ENCODE measurements at regions not wholly inside any gene's neighbourhood (a gene's known extent, or its start where the extent isn't known, plus 50 kb on each side); places are given as distances from the start of the nearest gene placed in this dataset.

DNA sequence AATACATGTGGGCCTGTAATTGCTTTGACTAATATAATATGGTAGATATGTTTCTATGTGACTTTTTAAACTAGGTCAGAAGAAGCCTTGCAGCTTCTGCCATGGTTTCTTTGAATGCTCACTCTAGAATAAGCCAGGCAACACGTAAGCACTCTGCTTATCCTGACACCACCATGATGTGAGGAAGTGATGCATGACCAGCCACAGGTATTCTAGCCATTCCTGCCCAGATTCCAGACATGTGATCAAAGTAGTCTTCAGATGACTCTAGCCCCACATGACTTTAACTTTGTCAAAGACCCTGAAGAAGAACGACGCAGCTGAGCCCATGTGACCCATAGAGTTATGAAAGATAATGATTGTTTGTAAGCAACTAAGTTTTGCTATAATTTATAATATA lies 276.1 kb upstream of the NCAM1 start:
- H3K27ac ChIP-seq: no peak overlapping the region
- TF ChIP-seq ZFX (IDR thresholded peaks at IDR 0.05; ENCODE audit: borderline replicate concordance): no peak
- TF ChIP-seq, protein P1, sequence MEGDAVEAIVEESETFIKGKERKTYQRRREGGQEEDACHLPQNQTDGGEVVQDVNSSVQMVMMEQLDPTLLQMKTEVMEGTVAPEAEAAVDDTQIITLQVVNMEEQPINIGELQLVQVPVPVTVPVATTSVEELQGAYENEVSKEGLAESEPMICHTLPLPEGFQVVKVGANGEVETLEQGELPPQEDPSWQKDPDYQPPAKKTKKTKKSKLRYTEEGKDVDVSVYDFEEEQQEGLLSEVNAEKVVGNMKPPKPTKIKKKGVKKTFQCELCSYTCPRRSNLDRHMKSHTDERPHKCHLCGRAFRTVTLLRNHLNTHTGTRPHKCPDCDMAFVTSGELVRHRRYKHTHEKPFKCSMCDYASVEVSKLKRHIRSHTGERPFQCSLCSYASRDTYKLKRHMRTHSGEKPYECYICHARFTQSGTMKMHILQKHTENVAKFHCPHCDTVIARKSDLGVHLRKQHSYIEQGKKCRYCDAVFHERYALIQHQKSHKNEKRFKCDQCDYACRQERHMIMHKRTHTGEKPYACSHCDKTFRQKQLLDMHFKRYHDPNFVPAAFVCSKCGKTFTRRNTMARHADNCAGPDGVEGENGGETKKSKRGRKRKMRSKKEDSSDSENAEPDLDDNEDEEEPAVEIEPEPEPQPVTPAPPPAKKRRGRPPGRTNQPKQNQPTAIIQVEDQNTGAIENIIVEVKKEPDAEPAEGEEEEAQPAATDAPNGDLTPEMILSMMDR (IDR thresholded peaks at IDR 0.05): no peak

DNA sequence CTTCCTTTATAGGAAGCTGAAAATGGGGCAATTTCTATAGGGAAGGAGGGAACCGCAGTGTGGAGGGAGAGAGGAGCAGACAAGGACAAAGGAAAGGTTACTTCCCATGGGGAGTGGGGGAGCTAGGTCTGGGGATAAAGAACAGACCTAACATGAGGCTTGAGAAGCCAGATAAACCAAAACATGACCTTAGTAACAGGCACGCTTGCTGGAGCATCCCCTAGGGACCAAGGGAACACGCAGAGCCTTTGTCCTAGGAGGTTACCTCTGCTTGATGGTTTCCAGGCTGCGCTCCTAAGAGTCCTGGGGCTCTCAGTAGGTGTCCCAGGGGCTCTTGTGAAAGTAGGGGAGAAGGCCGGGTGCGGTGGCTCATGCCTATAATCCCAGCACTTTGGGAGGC lies 271.4 kb upstream of the NCAM1 start:
- H3K27ac ChIP-seq: no peak overlapping the region
- TF ChIP-seq ZFX (IDR thresholded peaks at IDR 0.05; ENCODE audit: borderline replicate concordance): no peak
- TF ChIP-seq, protein P1 (IDR thresholded peaks at IDR 0.05): no peak

DNA sequence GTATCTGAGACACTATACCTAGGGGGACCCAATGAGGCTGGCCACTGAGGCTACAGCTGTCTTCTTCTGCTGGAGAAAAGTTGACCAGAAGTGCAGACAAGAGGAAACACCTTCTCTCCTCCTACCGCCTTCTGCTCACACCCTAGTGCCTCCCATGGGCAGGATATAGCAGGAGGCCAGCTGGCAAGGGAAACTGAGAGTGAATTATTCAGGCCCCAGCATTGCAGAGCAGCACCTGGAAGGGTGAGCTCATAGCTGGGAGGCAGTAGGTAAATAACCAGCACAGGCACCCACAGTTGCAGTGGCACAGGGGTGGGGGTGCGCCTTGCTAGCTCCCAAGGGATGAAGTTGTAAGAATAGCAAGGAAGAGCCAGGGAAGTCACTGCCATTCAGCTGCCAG lies 267.4 kb upstream of the NCAM1 start:
- no peak overlapping the region for H3K27ac ChIP-seq
- TF ChIP-seq, protein P1 (IDR thresholded peaks at IDR 0.05): no peak
- no peak for TF ChIP-seq ZFX (IDR thresholded peaks at IDR 0.05; ENCODE audit: borderline replicate concordance)

DNA sequence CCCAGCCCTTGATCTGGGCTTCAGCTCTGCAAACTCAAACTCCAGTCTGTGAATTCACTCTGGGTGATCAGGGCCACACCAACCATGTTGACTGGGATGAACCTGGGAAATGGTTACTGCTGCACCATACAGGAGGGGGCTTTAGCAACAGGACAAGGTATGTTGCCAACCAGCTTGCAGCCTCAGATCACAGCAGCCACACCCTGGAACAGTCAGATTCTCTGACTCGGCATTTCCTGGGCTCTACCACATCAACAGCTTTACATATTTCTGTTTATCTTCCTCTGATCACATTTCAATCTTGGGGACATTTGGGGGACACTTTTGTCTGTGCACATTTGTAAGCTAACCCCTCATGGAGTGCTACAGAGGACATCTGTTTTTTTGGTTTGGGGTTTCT lies 267.0 kb upstream of the NCAM1 start:
- TF ChIP-seq ZFX (IDR thresholded peaks at IDR 0.05; ENCODE audit: borderline replicate concordance): no peak
- TF ChIP-seq, protein P1 (IDR thresholded peaks at IDR 0.05): no peak
- no peak overlapping the region for H3K27ac ChIP-seq

DNA sequence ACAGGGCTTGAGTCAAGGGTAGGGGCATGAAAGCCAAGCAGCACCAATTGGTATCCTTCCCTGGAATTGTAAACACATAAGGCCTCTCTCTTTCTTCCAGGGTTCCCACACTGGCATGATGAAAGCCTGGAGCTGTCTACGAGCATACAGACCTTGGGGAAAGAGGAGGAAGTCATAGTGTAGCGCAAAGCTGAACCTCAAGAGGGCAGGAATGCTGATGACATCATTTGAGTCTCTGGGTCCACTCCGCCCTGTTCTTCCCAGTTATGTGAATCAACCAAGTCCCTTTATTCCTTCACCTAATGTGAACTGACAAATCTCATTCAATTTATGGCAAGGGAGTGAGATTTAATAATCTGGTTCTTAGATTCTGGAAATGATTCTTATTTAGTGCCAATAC lies 266.4 kb upstream of the NCAM1 start:
- H3K27ac ChIP-seq: no peak overlapping the region

DNA sequence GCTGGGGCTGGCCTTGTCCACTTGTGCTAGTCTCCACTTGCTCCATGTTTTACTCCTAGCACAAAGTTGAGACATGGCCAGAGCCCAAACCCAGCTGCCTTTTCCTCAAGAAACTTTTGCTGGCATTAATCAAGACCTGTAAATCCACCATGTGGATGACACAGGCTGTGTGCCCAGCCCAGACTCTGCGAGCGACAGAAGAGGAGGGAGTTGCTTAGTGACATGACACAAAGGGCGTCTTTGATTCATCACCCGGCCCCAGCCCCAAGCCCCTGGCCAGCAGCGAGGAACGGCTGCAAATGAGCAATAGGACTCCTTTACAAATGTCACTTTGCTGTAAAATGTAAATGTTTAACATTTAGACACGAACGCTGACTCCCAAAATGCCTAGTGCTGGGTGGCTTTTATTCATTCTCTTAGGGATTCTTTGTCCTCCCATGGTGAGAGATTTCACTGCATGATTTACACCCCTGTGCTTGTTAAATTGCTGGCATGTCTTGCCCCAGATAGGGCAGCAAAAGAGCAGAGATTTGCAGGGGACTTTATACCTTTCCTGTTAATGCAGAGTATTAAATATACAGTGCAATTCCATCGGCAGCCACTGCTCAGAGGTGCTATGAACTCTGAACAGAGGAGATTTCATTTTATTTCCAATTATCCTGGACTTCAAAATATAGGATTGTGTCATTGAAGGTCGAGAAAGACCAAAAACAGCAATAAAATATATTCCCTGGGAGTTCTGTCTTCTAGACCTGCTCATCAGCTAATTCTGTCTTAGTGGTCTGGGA lies 263.6 kb upstream of the NCAM1 start:
- no peak overlapping the region for H3K27ac ChIP-seq
- TF ChIP-seq, protein P1 (IDR thresholded peaks at IDR 0.05): no peak
- no peak for TF ChIP-seq ZFX (IDR thresholded peaks at IDR 0.05; ENCODE audit: borderline replicate concordance)

More for the DNA sequence above, 266.4 kb upstream of the NCAM1 start:
- no peak for TF ChIP-seq ZFX (IDR thresholded peaks at IDR 0.05; ENCODE audit: borderline replicate concordance)
- TF ChIP-seq, protein P1 (IDR thresholded peaks at IDR 0.05): no peak

DNA sequence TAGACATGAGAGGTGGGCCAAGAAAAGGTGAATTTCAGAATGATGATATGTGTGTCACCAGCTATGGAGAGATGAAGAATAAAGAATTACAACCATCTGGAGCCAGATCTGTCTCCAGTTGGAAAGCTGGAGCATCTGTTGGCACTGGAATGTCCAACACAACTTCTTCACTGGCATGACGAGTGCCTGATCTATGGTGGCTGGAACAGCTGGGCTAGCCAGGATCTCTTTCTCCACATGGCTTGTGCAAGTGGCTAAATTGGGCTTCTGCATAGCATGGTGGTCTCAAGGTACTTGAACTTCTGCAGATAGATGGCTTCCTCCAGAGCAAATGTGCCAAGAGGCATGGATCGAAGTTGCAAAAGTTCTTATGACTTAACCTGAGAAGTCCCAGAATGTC lies 256.1 kb upstream of the NCAM1 start:
- H3K27ac ChIP-seq: no peak overlapping the region
- no peak for TF ChIP-seq ZFX (IDR thresholded peaks at IDR 0.05; ENCODE audit: borderline replicate concordance)
- TF ChIP-seq, protein P1 (IDR thresholded peaks at IDR 0.05): no peak
